ENCODE measurements at regions not wholly inside any gene's neighbourhood (a gene's known extent, or its start where the extent isn't known, plus 50 kb on each side); places are given as distances from the start of the nearest gene placed in this dataset.
"Not testable (repeated sequence)": the region's sequence is repeated elsewhere in the genome, so short reads cannot be mapped to it uniquely, and the experiment has no call there.

DNA sequence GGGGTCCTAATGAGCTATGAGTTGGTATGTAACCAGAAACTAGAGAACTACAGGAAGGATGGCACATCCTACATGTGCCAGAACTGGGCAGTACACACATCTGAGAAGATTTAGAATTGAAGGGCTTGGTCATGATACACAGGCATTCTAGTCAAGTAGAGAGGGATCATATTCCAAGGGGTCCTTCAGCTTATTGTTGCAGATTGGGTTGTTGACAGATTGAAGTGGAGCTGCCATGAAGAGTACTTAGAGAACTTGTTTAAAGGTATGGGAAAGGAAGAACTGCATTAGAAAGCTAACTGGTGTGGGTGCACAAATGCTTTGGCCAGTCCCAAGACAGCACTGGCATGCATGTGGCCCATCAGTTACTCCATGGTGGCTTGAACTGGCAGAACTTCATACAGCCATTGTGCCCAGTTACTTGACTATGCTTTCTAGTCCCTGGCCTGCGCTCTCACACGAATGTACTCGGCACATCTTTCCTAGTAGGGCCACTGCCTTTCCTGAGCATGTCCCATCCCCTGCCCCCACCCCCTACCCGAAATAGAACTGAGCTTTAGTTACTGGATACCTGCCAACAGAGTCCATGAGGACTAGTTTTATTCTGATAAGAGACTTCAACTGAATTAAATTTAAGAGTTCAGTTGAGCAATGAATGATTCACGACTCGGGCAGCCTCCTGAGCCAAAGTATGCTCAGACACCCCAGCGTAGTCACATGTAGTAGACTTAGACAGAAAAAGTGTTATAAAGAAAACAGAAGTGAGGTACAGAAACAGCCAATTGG lies 64.0 kb downstream of the CCNG2 start:
- FAIRE-seq = no peak

DNA sequence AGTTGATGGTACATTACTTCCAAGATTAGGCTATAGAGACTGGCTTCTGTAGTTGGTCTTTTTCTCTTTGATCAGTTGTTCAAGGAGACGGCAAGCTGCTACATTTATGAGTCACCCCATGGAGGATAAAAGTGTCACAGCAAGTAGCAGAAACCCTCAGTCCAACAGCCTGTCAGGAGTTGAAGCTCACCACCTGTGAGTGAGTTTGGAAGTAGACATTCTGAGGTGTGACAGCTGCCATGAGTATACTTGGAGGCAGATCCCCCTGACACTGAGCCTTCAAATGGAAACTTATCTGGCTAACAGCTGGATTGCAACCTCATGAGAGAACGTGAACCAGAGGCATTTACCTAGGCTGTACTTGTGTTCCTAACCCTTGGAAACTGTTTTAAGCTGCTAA lies 68.0 kb downstream of the CCNG2 start:
- FAIRE-seq = no peak

DNA sequence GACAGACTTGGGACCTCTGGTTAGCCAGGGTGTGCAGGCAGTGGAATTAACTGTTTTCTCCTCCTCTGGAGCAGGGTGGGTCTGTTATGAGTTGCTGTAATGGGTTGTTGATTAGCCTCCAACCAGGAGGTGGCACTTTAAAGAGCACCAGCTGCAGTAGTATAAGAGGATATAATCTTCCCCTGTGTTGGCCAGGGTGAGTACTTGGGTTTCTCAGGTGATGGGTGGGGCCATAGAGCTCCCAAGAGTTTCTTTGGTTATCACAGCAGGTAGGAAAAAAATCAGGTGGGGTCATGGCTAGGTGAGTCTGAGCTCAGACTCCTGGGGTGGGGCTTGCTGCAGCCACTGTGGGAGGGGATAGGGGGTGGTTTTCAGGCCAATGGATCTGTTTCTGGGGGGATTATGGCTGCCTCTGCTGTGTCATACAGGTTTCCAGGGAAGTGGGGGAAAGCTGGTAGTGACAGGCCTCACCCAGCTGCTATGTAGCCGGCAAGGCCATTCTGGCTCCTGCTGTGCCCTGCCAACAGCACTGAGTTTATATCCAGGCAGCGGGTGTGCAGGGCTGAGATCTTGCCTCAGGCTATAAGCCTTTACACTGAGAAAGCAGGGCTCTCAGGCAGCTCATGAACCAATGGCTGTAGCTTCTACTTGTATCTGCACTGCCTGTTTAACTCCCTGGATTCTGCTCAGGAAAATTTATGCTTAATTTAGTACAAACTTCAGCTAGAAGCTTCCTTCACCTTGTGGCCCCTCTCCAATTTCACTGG lies 70.1 kb downstream of the CCNG2 start:
- FAIRE-seq = no peak

DNA sequence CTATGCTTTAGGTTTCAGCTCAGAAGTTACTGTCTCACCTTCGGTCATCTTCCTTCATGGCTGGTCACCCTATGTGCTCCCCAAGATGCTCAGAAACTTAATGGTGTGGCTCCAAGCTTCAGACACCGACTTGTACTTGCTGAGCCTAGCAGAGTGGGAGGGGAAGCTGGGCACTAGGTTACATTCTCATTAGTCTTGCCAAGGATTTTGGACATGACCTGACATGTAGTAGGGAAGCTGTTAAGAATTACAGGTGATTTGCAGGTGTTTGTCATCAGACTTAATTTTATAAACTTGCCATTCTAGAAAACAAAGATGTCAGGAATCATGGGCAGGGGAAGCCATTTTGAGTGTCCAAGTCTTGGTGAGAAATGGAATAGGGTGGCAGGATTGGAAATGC lies 72.4 kb downstream of the CCNG2 start:
- FAIRE-seq = no peak

DNA sequence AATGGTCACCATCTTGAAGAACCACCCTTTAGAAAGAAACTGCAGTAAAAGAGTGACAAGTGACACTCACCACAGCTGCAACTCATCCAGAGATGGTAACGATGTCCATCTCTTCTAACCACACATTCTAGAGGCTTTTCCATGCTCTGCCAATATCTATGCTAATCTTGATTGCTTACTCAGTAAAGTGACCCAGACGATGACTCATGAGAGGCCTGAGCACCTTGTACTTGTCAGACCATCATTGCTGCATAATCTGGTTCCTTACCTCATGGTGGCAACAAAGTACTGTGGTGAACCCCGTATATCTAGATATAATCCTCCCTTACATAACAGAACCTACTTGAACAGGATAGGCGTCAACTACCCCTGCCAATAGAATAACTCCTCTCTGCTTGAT lies 75.6 kb downstream of the CCNG2 start:
- FAIRE-seq = no peak

DNA sequence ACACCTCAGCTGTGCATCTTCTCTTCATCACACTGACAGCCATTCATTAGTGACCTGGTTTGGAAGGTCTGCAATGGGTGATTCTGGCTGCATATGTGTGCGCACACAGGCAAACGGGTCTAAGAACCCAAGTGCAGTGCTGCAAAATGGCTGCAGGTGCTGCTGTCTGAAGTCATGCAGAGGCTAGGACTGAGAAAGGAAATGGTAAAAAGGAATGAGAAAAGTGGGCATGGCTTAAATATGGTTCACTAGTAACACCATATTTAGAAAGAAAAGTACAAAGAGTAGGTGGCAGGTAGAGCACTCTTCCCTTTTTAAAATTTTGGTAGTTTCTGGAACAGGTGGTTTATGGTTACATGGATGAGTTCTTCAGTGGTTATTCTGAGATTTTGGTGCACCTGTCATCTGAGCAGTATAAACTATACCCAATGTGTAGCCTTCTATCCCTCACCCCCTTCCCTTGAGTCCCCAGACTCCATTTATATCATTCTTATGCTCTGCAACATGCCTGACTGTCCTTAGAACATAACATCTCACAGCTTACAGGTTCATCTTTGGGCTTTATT lies 78.4 kb downstream of the CCNG2 start:
- no peak for FAIRE-seq

DNA sequence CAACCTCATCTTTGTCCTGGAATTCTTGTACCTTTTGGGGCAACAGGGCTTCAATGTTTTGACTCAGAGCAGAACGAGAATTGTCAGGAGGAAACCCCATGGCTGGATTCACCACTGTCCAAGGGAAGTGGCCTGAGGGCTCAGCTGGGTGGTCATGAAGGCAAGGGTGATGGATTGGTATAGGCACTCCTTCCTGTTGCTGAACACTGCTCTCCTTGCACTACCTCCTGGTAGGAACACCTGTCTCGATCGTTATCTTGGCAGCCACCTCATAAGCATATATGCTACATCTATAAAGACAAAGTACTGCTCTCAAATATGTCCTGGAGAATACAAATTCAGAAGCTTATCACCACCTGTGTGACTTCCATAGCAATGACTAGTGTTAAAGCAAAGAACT lies 79.8 kb downstream of the CCNG2 start:
- no peak for FAIRE-seq

DNA sequence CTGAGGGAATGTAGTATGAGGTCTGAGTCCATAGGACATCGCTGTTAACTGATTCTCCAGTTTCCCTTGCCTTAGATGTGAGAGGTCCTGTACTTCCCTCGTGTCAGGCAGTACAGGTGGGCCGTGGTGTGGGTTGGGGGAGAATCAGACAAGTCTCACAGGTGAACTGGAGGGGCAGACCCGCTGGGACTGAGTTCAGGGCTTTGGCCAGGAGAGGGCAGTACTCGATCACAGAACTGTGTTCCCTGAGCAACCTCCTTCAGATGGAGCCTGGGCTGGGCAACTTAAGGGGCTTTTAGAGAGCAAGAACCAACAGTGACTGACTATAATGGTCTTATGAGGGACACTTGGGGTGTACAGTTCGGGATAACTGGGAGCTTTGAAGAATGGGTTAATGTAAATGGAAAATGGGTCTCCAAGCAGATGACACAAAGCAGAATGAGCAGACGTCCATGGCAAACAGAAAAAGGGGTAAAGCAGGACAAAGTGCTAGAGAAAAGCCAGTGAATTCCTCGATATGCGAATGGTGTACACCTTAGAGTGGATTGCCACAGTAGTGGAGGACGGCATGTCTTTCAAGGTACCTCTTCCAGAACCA lies 83.6 kb downstream of the CCNG2 start:
- no peak for FAIRE-seq

DNA sequence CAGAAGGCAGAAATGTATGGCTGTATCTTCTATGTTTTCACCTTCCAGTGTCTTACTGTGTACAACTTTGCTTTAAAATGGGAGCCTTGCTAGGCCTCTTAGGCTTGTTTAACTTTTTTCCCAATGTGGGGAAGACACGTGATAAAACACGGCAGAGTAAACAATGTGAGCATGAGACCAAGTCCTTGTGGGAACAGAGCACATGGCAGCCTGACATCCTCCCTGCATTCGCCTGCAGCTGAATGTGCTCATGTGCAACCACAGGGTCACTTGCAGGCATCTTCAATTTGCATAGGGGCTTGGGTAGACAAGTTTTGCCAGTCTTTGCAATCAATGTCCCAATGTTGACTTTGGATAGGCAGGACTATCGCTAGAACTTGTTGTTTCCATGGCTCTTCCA lies 91.8 kb downstream of the CCNG2 start:
- no peak for FAIRE-seq

DNA sequence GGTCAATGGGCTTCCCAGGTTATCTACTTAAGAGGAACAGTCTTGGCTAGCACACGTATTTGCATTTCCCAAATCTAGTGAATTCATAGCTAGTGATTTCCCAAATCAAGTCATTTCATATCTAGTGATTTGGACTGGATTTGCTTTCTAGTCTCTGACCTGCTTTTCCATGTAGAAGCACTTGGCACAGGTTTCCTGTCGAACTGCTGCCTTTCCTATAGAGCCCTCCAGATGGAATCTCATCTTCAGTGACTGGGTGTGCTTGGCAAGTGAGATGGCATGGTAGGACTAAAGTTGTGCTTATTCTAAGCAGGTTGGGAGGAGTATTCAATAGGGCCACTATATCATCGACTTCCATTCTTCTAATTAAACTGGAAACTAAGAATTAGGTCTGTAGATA lies 94.7 kb downstream of the CCNG2 start:
- FAIRE-seq = no peak

DNA sequence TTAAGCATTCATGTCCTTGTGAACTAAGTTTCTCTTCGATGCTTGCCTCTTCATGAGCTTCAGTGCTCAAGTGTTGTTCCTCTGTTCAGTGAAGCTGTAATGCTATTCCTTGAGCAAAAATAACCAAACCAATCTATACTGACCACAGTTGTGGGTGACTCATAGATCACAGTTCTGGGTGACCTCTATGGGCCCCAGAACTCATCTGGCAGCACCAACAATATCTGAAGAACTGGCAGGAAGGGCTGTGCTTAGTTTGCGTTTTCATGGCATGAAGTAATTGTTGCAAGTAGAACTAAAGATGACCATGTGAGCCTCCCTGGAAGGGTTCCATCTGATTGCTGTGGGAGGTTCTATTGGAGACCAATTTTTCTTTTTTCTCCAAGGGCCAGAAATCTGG lies 106.2 kb downstream of the CCNG2 start:
- no peak for FAIRE-seq

DNA sequence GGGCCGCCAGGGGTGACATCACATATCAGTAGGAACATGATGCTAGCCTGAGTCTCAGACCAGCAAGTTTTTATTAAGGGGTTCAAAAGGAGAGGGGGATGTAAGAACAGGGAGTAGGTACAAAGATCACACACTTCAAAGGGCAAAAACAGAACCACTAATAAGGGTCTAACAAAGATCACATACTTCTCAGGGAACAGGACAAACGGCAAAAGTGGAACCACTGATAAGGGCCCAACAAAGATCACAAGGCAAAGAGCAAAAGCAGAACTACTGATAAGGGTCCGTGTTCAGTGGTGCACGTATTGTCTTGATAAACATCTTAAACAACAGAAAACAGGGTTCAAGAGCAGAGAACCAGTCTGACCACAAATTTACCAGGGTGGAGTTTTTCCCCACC lies 107.0 kb downstream of the CCNG2 start:
- not testable (repeated sequence) for FAIRE-seq

DNA sequence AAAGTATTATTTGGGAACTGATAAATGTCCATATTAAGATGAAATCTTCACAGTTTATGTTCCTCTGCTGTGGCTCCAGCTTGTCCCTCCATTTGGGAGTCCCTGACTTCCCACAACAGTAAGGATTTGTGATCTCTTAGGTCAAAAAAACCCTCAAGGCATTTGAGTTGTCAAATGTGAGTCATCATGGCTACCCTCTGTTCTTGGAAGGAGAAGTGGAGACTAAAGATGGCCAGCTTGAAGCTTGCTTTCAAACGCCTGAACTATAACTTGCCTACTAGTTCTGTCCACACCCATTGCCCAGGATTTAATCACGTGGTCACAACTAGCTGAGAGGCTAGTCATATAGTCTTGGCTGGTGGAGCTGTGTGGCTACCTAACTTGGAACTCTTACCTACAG lies 107.8 kb downstream of the CCNG2 start:
- FAIRE-seq = no peak

DNA sequence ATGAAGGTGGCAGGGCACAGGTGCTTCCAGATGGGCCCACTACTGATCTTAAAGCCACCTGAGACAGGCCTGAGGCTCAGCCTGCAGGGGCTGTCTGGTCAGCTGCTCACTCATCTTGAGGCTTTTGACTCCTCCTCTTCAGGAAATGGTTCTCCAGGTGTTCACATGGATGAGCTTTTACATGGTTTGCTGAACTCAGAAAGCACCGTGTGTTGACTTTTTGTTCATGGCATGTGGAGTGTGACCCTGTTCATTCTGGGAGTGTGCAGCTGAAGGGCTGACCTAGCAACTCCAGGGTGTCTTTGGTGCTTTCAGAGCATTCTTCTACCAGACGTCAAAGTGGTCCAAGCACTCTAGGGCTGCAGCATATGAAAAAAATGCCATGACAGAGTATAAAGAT lies 111.1 kb downstream of the CCNG2 start:
- no peak for FAIRE-seq

DNA sequence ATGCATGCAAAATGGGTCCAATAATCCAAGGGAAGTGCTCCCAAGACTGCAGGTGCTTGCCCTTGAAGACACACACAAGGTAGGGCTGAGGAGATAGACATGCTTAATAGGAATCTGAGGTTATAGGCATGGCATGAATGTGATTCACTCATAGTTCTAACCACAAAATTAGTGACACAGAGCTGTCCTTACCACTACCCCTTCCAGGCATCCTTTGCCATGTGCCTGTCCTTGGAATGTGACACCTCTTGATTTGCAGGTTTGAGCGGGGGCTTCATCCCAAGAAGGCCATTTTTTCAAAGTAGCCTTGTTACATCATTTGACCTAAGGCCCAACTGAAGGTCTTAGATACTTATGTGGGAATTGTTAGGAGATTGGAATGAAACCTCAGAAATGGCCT lies 112.5 kb downstream of the CCNG2 start:
- no peak for FAIRE-seq

DNA sequence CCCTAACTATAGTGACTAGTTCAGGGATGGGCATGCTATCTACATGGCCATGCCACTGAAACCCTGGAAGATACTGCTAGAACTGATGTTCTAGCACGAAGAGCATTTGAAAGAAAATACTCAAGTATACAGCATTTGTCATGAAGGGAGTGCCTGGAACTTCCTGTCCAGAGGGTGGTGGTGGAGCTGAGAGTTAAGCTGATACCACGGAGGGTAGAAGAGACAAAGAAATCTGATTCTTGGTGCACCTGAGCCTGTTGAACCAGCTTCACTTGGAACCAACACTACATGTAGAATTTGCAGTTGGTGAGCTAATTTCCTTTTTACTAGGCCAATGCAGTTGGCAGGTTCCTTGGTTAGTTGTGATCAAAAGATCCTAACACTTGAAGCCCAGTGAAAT lies 116.4 kb downstream of the CCNG2 start:
- FAIRE-seq = no peak

DNA sequence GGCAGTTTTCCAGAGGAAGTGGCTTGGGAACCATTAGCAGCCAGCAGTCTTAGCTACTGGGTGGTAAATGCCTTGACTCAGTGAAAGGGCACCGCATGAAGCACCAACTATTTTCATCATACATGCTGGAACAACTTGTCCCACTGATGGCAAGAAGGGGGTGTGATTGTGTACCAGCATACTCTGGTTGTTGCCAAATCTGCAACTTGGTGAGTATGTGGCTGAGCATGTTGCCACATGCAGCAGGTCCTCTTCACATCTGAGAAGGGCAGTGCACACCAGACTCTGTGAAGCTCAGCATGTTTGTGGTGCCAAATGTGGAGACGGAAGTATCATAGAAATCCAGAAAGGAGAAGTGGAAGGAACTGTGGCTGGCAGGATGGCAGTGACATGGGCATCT lies 122.1 kb downstream of the CCNG2 start:
- not testable (repeated sequence) for FAIRE-seq

DNA sequence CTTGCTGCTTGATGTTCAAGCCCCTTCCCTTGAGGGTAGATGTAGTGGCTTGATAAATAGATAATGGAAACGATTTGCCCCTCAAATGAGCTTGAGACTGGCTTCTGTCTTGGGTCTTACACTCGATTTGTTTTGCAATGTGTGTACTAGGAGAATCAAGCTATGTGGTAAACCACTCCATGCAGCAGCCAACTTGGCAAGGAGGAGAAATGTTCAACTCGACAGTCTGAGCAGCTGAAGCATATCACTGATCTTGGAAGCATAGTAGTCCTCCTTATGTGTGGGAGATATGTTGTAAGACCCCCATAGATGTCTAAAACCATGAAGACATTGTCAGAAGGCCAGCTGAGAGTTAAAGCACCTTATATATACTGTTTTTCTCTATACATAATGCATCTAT lies 125.3 kb downstream of the CCNG2 start:
- no peak for FAIRE-seq

DNA sequence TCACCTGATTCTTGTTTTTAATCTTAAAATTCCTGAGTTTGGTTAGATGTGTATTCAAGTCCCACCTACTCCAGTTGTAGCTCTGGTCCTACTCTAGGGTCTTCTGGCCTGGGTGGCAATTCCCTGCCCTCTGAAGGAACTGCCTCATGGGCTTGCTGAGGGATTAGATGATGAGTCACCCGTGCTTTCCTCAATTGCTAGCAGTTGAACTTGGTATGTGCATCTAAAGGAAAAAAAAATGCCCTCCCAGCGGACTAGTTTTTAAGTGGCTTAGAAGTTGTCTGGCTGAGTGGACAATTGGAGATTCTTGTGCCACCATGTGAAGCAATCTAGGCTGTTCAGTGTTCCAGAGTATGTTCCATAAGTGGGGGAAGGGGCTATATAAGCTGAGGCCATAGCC lies 127.0 kb downstream of the CCNG2 start:
- no peak for FAIRE-seq

DNA sequence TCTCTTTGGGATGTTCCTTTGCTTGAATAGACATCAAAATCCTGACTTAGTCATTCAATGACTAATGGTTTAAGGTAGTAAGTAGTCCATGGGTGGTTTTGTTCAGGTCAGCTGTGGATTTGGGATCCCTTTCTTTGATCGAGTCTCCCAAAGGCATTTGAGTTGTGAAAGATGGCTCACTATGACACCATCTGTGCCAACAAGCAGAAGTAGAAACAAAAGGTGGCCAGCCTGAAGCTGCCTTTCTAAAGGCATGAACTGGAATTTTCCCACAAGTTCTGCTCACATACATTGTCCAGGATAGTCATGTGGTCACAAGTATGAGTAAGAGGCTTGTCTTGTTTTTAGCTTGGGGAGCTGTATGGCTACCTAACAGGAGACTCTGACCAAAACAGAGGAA lies 129.9 kb downstream of the CCNG2 start:
- FAIRE-seq = no peak

DNA sequence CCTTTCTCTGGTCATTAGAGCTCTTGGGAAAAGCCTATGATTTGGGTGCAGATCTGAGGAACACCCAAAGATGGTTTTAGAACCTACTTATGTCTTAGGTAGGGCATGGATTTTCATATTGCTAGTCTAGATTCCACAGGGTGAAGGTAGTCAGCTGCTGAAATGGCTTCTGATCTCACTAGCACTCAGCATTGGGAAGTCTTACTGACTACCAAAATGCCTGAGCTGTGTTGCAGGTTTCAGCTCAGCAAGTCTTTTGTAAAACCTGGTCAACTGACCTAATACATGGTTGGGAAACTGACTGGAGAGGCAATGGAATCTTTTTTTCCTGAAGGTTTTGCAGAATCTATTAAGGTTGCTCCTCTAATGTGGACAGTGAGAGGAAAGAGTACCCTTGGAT lies 136.4 kb downstream of the CCNG2 start:
- FAIRE-seq = no peak

DNA sequence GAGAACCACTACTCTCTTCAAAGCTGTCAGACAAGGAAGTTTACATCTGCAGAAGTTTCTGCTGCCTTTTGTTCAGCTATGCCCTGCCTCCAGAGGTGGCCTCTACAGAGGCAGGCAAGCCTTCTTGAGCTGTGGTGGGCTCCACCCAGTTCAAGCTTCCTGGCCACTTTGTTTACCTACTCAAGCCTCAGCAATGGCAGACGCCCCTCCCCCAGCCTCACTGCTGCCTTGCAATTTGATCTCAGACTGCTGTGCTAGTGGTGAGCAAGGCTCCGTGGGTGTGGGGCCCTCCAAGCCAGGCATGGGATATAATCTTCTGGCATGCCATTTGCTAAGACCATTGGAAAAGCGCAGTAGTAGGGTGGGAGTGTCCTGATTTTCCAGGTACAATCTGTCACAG lies 144.0 kb downstream of the CCNG2 start:
- FAIRE-seq = not testable (repeated sequence)

DNA sequence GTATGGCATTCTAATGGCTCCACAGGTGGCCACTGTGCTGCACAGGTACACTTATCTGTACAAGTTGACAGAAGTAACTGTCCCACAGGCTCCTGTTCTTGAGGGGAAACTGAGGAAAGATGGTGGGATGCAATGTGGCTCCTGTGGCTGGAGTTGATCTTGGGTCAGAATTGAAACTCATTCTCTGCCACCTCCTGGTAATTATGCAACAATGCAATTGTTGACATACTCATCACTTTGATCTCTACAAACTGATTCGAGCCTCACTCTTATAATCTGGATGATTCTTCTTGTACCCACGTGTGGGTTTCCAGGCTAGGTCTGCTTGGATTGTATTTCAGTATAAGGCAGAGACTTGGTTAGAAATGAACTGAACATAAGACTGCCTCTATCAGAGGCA lies 148.8 kb downstream of the CCNG2 start:
- no peak for FAIRE-seq

DNA sequence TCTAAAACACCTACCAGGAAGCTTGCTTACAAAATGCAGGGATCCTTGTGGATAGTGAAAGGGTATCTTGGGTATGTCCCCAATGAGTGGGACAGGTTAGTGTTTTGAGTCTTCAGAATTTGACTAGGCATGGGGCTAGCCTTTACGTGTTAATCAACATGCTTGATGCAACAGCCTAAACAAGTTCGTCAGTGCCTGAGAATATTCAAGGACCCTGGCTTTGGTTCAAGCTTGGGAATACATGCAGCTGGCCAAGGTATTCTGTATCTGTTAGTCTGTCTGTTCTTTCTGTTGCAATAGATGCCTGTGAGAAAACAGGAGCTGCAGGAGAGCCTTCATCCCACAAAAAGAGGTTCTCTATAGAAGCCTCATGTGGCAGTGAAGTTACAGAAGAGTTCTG lies 149.5 kb downstream of the CCNG2 start:
- FAIRE-seq = no peak

All from TTC549 (cell line).